H1 (cell line): ENCODE measurements at regions not wholly inside any gene's neighbourhood (a gene's known extent, or its start where the extent isn't known, plus 50 kb on each side); places are given as distances from the start of the nearest gene placed in this dataset.

Source experiments
- CTCF ChIA-PET: fragments of 300-600 bp; sonication (Branson Sonifier 250); formaldehyde crosslinking; loops from one replicate; lab custom pipeline; 2021; ENCODE audit not compliant: partially characterized antibody; lab: Charles Lee
- POLR2A ChIA-PET: fragments of 300-600 bp; sonication (Branson Sonifier 250); formaldehyde crosslinking; loops from one replicate; lab custom pipeline; 2021; ENCODE audit warnings: inconsistent platforms; ENCODE audit not compliant: partially characterized antibody; lab: Charles Lee
- DNase-seq, 2 experiments: peaks; one replicate each; pipeline versions ENCODE4 v3.0.0 to v3.0.0-alpha.2; 2010 to 2022; ENCODE audit warnings: low spot score in 2 of 2, low read depth in 1 of 2, mixed read lengths in 1 of 2
- FAIRE-seq: peaks from 2 replicates; lab custom pipeline; 2011; peaks lifted over from hg19 to GRCh38; lab: Jason Lieb, UNC
- H2AFZ ChIP-seq: 2 replicates; pipeline ENCODE4 v1.8.1; 2012; ENCODE audit warnings: low read length, inconsistent platforms
- H2AK5ac ChIP-seq: 2 replicates; pipeline ENCODE4 v1.6.1; 2013; ENCODE audit warnings: low read depth, low read length
- H2BK120ac ChIP-seq: replicated peaks from 2 replicates; pipeline ENCODE3; 2013; ENCODE audit warnings: low read depth, low read length, inconsistent platforms
- H2BK12ac ChIP-seq: 2 replicates; pipeline ENCODE4 v1.6.1; 2013; ENCODE audit warnings: low read depth, low read length
- H2BK15ac ChIP-seq: 2 replicates; pipeline ENCODE4 v1.6.1; 2013; ENCODE audit warnings: low read length
- H2BK20ac ChIP-seq: 2 replicates; pipeline ENCODE4 v1.6.1; 2013; ENCODE audit warnings: low read length
- H2BK5ac ChIP-seq: 2 replicates; pipeline ENCODE4 v1.6.1; 2013; ENCODE audit warnings: low read depth, low read length
- H3K14ac ChIP-seq: 2 replicates; pipeline ENCODE4 v1.6.1; 2013; ENCODE audit warnings: inconsistent platforms; ENCODE audit not compliant: insufficient read length
- H3K18ac ChIP-seq: 2 replicates; pipeline ENCODE4 v1.6.1; 2013; ENCODE audit warnings: low read length; ENCODE audit errors: extremely low read depth
- H3K23ac ChIP-seq: 2 replicates; pipeline ENCODE4 v1.6.1; 2013; ENCODE audit warnings: inconsistent platforms; ENCODE audit not compliant: insufficient read length
- H3K23me2 ChIP-seq: 2 replicates; pipeline ENCODE4 v1.6.1; 2013; ENCODE audit warnings: low read depth, low read length
- H3K27ac ChIP-seq: 2 replicates; pipeline ENCODE4 v1.6.1; 2011; ENCODE audit warnings: low read depth, low read length, inconsistent platforms
- H3K27me3 ChIP-seq, 4 experiments: replicated peaks in 1 of 4; 1 replicate in 1 of 4; 2 replicates in 3 of 4; pipeline versions ENCODE4 v1.6.1 to v1.8.1; 2011 to 2013; ENCODE audit warnings: low read length in 3 of 4, mild to moderate bottlenecking in 3 of 4, inconsistent platforms in 2 of 4, mixed read lengths in 2 of 4, moderate library complexity in 1 of 4; ENCODE audit not compliant: control insufficient read depth in 3 of 4, insufficient read depth in 3 of 4; ENCODE audit errors: extremely low read depth in 1 of 4
- H3K36me3 ChIP-seq, 4 experiments: 2 replicates each; pipeline versions ENCODE4 v1.6.1 to v1.8.1; 2011 to 2013; ENCODE audit warnings: mild to moderate bottlenecking in 4 of 4, low read length in 3 of 4, moderate library complexity in 2 of 4, control low read depth in 1 of 4, inconsistent platforms in 1 of 4; ENCODE audit not compliant: insufficient read depth in 4 of 4, control insufficient read depth in 2 of 4
- H3K4ac ChIP-seq: replicated peaks from 2 replicates; pipeline ENCODE3; 2013; ENCODE audit warnings: low read length, low read depth, mixed read lengths, inconsistent platforms; ENCODE audit not compliant: insufficient read length
- H3K4me1 ChIP-seq, 4 experiments: replicated peaks in 1 of 4; 1 replicate in 1 of 4; 2 replicates in 3 of 4; pipeline versions ENCODE4 v1.6.1 to v1.8.1; 2011 to 2013; ENCODE audit warnings: low read length in 3 of 4, inconsistent platforms in 2 of 4, mixed read lengths in 1 of 4; ENCODE audit not compliant: insufficient read depth in 4 of 4, control insufficient read depth in 3 of 4
- H3K4me2 ChIP-seq, 2 experiments: 2 replicates each; pipeline versions ENCODE4 v1.6.1 to v1.8.1; 2011 to 2013; ENCODE audit warnings: low read depth in 2 of 2, low read length in 2 of 2, control low read depth in 1 of 2, inconsistent platforms in 1 of 2, mild to moderate bottlenecking in 1 of 2; ENCODE audit not compliant: insufficient read depth in 1 of 2
- H3K4me3 ChIP-seq, 4 experiments: fragments of 200-600, 300-600 bp in 1 of 4; sonication (generic), shearing (Covaris generic), sonication (Bioruptor Twin) in 1 of 4; 2 replicates each; pipeline versions ENCODE4 v1.5.1 to v1.8.1; 2011 to 2016; ENCODE audit warnings: low read length in 4 of 4, low read depth in 3 of 4, control low read depth in 2 of 4, inconsistent platforms in 2 of 4, mild to moderate bottlenecking in 2 of 4, mixed read lengths in 1 of 4, moderate library complexity in 1 of 4; ENCODE audit not compliant: insufficient read depth in 2 of 4; ENCODE audit errors: extremely low read depth in 1 of 4
- H3K56ac ChIP-seq: replicated peaks from 2 replicates; pipeline ENCODE3; 2013; ENCODE audit warnings: low read depth, mild to moderate bottlenecking, mixed read lengths, low read length, inconsistent platforms; ENCODE audit not compliant: insufficient read length
- H3K79me1 ChIP-seq: 2 replicates; pipeline ENCODE4 v1.6.1; 2013; ENCODE audit warnings: low read depth, low read length, control low read depth
- H3K79me2 ChIP-seq, 2 experiments: 2 replicates each; pipeline versions ENCODE4 v1.6.1 to v1.8.1; 2012 to 2013; ENCODE audit warnings: low read length in 2 of 2, mild to moderate bottlenecking in 2 of 2, inconsistent platforms in 1 of 2; ENCODE audit not compliant: insufficient read depth in 2 of 2, control insufficient read depth in 1 of 2
- H3K9ac ChIP-seq, 4 experiments: replicated peaks in 1 of 4; 1 replicate in 1 of 4; 2 replicates in 3 of 4; pipeline versions ENCODE4 v1.6.1 to v1.8.1; 2011 to 2013; ENCODE audit warnings: low read depth in 3 of 4, low read length in 3 of 4, control low read depth in 2 of 4, mild to moderate bottlenecking in 2 of 4, moderate library complexity in 2 of 4, inconsistent platforms in 1 of 4; ENCODE audit errors: extremely low read depth in 1 of 4
- H3K9me3 ChIP-seq, 2 experiments: 2 replicates each; pipeline versions ENCODE4 v1.6.1 to v1.8.1; 2012 to 2013; ENCODE audit warnings: mild to moderate bottlenecking in 2 of 2, moderate library complexity in 2 of 2, control low read depth in 1 of 2, inconsistent platforms in 1 of 2, low read depth in 1 of 2, low read length in 1 of 2, mixed read lengths in 1 of 2; ENCODE audit not compliant: insufficient read depth in 2 of 2
- H4K20me1 ChIP-seq, 2 experiments: replicated peaks in 1 of 2; 2 replicates each; pipeline versions ENCODE3 to v1.8.1; 2011 to 2013; ENCODE audit warnings: inconsistent platforms in 2 of 2, low read length in 2 of 2, mild to moderate bottlenecking in 1 of 2; ENCODE audit not compliant: insufficient read depth in 2 of 2, control insufficient read depth in 1 of 2
- H4K5ac ChIP-seq: 2 replicates; pipeline ENCODE4 v1.6.1; 2013; ENCODE audit warnings: low read length, low read depth, mixed read lengths, inconsistent platforms; ENCODE audit not compliant: insufficient read length
- H4K8ac ChIP-seq: 2 replicates; pipeline ENCODE4 v1.8.0; 2013; ENCODE audit warnings: mild to moderate bottlenecking, moderate library complexity, low read length, inconsistent platforms; ENCODE audit not compliant: insufficient read depth; ENCODE audit errors: extremely low read depth
- H4K91ac ChIP-seq: replicated peaks from 2 replicates; pipeline ENCODE3; 2013; ENCODE audit warnings: low read length, mixed read lengths, inconsistent platforms; ENCODE audit not compliant: insufficient read length
- BACH1 ChIP-seq: IDR thresholded peaks from 2 replicates; pipeline ENCODE4 v1.6.1; 2012; ENCODE audit warnings: low read length, improper control_type of control experiment
- KDM4A ChIP-seq: IDR thresholded peaks from one replicate; pipeline ENCODE4 v1.7.1; 2012; ENCODE audit warnings: low read depth, mild to moderate bottlenecking, moderate library complexity, low read length, inconsistent platforms; ENCODE audit not compliant: severe bottlenecking
- RAD21 ChIP-seq, 2 experiments: IDR thresholded peaks in 1 of 2; conservative IDR thresholded peaks in 1 of 2; 2 replicates each; pipeline ENCODE4 v1.6.1; 2011; ENCODE audit warnings: low read depth in 2 of 2, low read length in 2 of 2, improper control_type of control experiment in 1 of 2, inconsistent platforms in 1 of 2, mild to moderate bottlenecking in 1 of 2, moderate library complexity in 1 of 2
- RXRA ChIP-seq: IDR thresholded peaks from 2 replicates; pipeline ENCODE4 v1.6.1; 2011; ENCODE audit warnings: low read depth, mild to moderate bottlenecking, low read length, moderate library complexity; ENCODE audit not compliant: insufficient read depth
- WGBS, 2 experiments: shearing (Covaris generic) in 1 of 2; methylation state at CpG; one replicate each; pipeline versions ENCODE4 v1.1.6 to v1.1.7; 2013 to 2015; ENCODE audit warnings: low lambda C conversion rate in 2 of 2, mixed read lengths in 2 of 2, inconsistent platforms in 1 of 2, low coverage in 1 of 2, missing lambda C conversion rate in 1 of 2; ENCODE audit not compliant: insufficient replicate concordance in 2 of 2, insufficient coverage in 1 of 2, insufficient read length in 1 of 2; ENCODE audit errors: extremely low coverage in 1 of 2, missing lambda C conversion rate in 1 of 2; 5-methylcytosine and 5-hydroxymethylcytosine counted together

- Histone ChIP-seq H3K23me2 (no peaks in the 10 kb centered on the region; the same call in 1 of the 2 replicates), H2BK15ac (no peak overlapping the region), H4K91ac (no peak overlapping the region), H3K4ac (no peak overlapping the region), H2BK12ac (no peak overlapping the region), H3K79me2 (no peaks in the 10 kb centered on the region), H3K36me3 (no peaks in the 10 kb centered on the region), H3K27ac (no peak overlapping the region), H2BK20ac (no peak overlapping the region), H3K18ac (no peak overlapping the region), H3K9me3 (peaks cover 48 to 61% of the 10 kb centered on the region in 2 experiments; a peak in 3 of 4 replicates), H3K4me2 (no peak overlapping the region), H3K9ac (no peak overlapping the region), H4K5ac (no peak overlapping the region), H3K56ac (no peak overlapping the region), H2AFZ (no peak overlapping the region), H3K23ac (no peak overlapping the region), H2BK5ac (no peak overlapping the region), H2BK120ac (no peak overlapping the region), H3K14ac (no peak overlapping the region), H4K20me1 (no peaks in the 10 kb centered on the region), H4K8ac (no peak overlapping the region), H3K4me3 (no peak overlapping the region), H3K4me1 (no peaks in the 10 kb centered on the region), H3K27me3 (no peaks in the 10 kb centered on the region), H2AK5ac (no peak overlapping the region), H3K79me1 (no peaks in the 10 kb centered on the region)
- 65% methylated on average over 3 of the region's 3 CpGs; no CpG with 5 or more reads in 1 of the 2 experiments for WGBS, 2 experiments
- FAIRE-seq (no peak), DNase-seq (no peak)
- TF ChIP-seq BACH1 = no peak
- TF ChIP-seq RAD21 (IDR thresholded peaks at IDR 0.05 in 1 of 2, conservative IDR thresholded peaks at IDR 0.05 in 1 of 2; ENCODE audit: low read depth in 2 of 2, low read length in 2 of 2) = no peak
- no peak for TF ChIP-seq KDM4A
- TF ChIP-seq RXRA = no peak
- CTCF ChIA-PET = no interaction called here
- POLR2A ChIA-PET = no interaction called here
Measured at GRCh38 chr18:14979875-14980274, 231.9 kb downstream of the ANKRD30B start.
